GM18517 (cell line): ENCODE measurements at regions not wholly inside any gene's neighbourhood (a gene's known extent, or its start where the extent isn't known, plus 50 kb on each side); places are given as distances from the start of the nearest gene placed in this dataset.

Source experiments
- ATAC-seq: cut with Tn5 transposase; IDR thresholded peaks from one replicate; pipeline ENCODE4 v1.9.1; 2021; ENCODE audit warnings: mild to moderate bottlenecking, moderate library complexity; ENCODE audit not compliant: unreplicated experiment

DNA sequence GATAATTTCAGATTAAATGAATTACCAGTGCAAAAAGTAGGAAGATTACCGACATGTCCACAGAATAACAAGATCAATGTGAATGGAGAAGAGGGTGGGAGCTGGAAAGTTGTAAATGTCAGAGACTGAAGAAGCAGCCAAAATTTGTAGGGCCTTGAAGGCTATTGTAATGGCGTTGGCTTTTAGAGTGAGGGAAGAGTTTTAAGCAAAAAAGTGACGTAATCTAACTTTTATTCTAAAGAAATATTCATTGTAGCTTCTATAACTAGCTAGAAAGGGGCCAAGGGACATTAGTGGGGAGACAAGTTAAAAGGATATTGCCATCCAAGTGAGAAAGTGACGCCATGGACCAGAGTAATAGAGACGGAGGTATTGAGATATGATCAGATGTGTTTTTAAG, 63.3 kb upstream of the PCDH7 start:
- no peak for ATAC-seq

- no peak for ATAC-seq
Observed at GRCh38 chr4:30667919-30668318, 52.2 kb upstream of the PCDH7 start.

GRCh38 chr4:30670206-30670605, 50.0 kb upstream of the PCDH7 start:
- ATAC-seq: no peak
